ENCODE measurements at regions not wholly inside any gene's neighbourhood (a gene's known extent, or its start where the extent isn't known, plus 50 kb on each side); places are given as distances from the start of the nearest gene placed in this dataset.

DNA sequence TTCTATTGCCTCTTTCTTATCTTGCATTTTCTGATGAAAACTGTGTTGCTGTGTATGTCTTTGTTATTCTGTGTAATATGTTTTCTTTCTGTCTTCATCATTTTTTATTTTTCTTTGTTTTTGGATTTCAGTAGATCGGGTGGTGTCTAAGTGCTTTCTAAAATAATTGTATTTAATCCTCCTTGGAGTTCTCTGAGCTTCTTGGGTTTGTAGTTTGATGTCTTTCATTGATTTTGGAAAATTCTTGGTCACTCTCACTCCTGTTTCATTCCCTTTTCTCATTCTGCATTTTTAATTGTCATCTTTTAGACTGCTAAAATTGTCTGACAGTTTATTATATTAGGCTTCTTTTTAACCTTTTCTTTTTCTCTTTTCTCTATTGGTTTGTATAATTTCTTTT, 560.5 kb downstream of the IRX1 start:
- H3K27ac ChIP-seq (ENCODE audit: low read depth, low read length) = no peak overlapping the region
- H4K8ac ChIP-seq (ENCODE audit: low read depth, low read length) = no peak overlapping the region
- H2AK5ac ChIP-seq (ENCODE audit: low read length) = no peak overlapping the region
- H3K23ac ChIP-seq (ENCODE audit: low read length) = no peak overlapping the region
- no peaks in the 10 kb centered on the region for H3K36me3 ChIP-seq (ENCODE audit: control insufficient read depth, insufficient read depth, low read length)
- no peak overlapping the region for H3K4ac ChIP-seq (ENCODE audit: low read depth, low read length)
- no peaks in the 10 kb centered on the region for H3K79me1 ChIP-seq (ENCODE audit: low read length)
- H3K27me3 ChIP-seq (ENCODE audit: insufficient read depth, low read length, poor library complexity) = no peaks in the 10 kb centered on the region
- no peak overlapping the region for H2BK5ac ChIP-seq (ENCODE audit: low read length)
- no peak overlapping the region for H3K18ac ChIP-seq (ENCODE audit: low read length)
- no peak overlapping the region for H3K4me2 ChIP-seq (ENCODE audit: low read length)
- no peak overlapping the region for H3K56ac ChIP-seq (ENCODE audit: low read length)
- no peak overlapping the region for H3K4me3 ChIP-seq (ENCODE audit: low read length)
- no peak overlapping the region for H2BK120ac ChIP-seq (ENCODE audit: low read depth, low read length)
- H3K4me1 ChIP-seq (ENCODE audit: control insufficient read depth, low read depth, low read length) = no peaks in the 10 kb centered on the region
- H3K9ac ChIP-seq (ENCODE audit: low read length) = no peak overlapping the region
- no peak for DNase-seq
- H2BK15ac ChIP-seq (replicated peaks; ENCODE audit: low read depth) = no peak overlapping the region
- whole genome bisulfite sequencing (ENCODE audit: extremely low coverage, insufficient coverage, low lambda C conversion rate) = no CpG with 5 or more reads among the region's 1 CpG
- no peak overlapping the region for H4K5ac ChIP-seq (ENCODE audit: low read length)
- H3K79me2 ChIP-seq (ENCODE audit: control insufficient read depth, insufficient read depth, low read length) = no peaks in the 10 kb centered on the region

DNA sequence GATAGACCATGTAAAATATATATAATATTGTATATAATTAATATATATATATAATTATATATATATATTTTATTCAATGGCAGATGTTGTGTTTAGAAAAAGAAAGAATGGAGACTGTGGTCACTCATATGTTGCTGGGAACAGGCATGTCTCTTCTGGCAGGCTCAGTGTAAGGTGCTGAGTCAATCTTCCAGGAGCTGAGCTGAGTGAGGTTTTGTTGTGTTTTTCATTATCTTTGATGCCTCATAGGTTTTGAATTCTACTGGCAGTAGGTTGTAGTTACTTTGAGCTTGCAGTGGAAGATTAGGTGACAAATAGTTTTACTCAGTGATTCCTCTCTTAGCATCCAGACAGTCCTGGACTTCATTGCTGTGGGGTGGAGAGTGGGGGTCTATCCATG, 561.3 kb downstream of the IRX1 start:
- Histone ChIP-seq H3K18ac (ENCODE audit: low read length) (no peak overlapping the region), H3K36me3 (ENCODE audit: control insufficient read depth, insufficient read depth, low read length) (no peaks in the 10 kb centered on the region), H3K27ac (ENCODE audit: low read depth, low read length) (no peak overlapping the region), H3K9ac (ENCODE audit: low read length) (no peak overlapping the region), H2BK15ac (replicated peaks; ENCODE audit: low read depth) (no peak overlapping the region), H3K56ac (ENCODE audit: low read length) (no peak overlapping the region), H3K79me2 (ENCODE audit: control insufficient read depth, insufficient read depth, low read length) (no peaks in the 10 kb centered on the region), H3K23ac (ENCODE audit: low read length) (no peak overlapping the region), H2AK5ac (ENCODE audit: low read length) (no peak overlapping the region), H2BK5ac (ENCODE audit: low read length) (no peak overlapping the region), H4K8ac (ENCODE audit: low read depth, low read length) (no peak overlapping the region), H3K4me3 (ENCODE audit: low read length) (no peak overlapping the region), H3K79me1 (ENCODE audit: low read length) (no peaks in the 10 kb centered on the region), H3K4ac (ENCODE audit: low read depth, low read length) (no peak overlapping the region), H3K27me3 (ENCODE audit: insufficient read depth, low read length, poor library complexity) (no peaks in the 10 kb centered on the region), H2BK120ac (ENCODE audit: low read depth, low read length) (no peak overlapping the region), H3K4me1 (ENCODE audit: control insufficient read depth, low read depth, low read length) (no peaks in the 10 kb centered on the region), H3K4me2 (ENCODE audit: low read length) (no peak overlapping the region), H4K5ac (ENCODE audit: low read length) (no peak overlapping the region)
- DNase-seq = no peak

DNA sequence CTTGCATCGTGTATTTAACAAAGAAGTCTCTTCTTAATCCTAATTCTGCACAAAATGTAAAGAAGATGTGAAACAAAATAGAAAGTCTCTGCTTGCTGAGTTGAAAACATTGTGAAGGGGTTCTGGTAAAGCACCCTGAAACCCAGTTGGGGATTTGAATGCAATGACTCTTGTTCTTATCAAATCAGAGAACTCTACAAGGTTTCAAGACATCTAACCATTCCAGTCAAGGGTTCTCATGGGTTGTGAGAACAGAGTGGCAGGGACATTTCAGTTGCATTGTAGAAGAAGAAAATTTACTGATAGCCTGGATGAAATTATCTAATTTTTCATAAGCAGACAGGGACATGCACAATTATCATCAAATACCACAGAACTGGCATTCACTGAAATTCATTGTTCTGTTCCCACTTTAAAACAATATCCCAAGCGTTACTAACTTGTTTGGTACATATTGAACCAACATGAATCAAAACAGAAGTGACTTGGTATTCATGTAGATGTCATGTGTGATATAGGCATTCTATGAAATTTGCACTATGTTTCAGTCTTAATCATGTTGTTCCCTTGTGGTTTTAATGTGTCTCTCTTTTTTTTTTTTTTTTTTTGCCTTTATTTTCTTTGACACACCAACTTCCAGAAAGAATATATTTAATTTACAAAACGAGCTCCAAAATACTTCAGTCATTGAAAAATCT, 563.3 kb downstream of the IRX1 start:
- Histone ChIP-seq H3K36me3 (ENCODE audit: control insufficient read depth, insufficient read depth, low read length) (no peaks in the 10 kb centered on the region), H3K27me3 (ENCODE audit: insufficient read depth, low read length, poor library complexity) (no peaks in the 10 kb centered on the region), H3K56ac (ENCODE audit: low read length) (no peak overlapping the region), H2BK120ac (ENCODE audit: low read depth, low read length) (no peak overlapping the region), H2AK5ac (ENCODE audit: low read length) (no peak overlapping the region), H3K18ac (ENCODE audit: low read length) (no peak overlapping the region), H3K9ac (ENCODE audit: low read length) (no peak overlapping the region), H2BK15ac (replicated peaks; ENCODE audit: low read depth) (no peak overlapping the region), H3K27ac (ENCODE audit: low read depth, low read length) (no peak overlapping the region), H4K8ac (ENCODE audit: low read depth, low read length) (no peak overlapping the region), H3K4me2 (ENCODE audit: low read length) (no peak overlapping the region), H3K4me3 (ENCODE audit: low read length) (no peak overlapping the region), H3K79me1 (ENCODE audit: low read length) (no peaks in the 10 kb centered on the region), H3K79me2 (ENCODE audit: control insufficient read depth, insufficient read depth, low read length) (no peaks in the 10 kb centered on the region), H3K4me1 (ENCODE audit: control insufficient read depth, low read depth, low read length) (no peaks in the 10 kb centered on the region), H3K23ac (ENCODE audit: low read length) (no peak overlapping the region), H3K4ac (ENCODE audit: low read depth, low read length) (no peak overlapping the region), H2BK5ac (ENCODE audit: low read length) (no peak overlapping the region), H4K5ac (ENCODE audit: low read length) (no peak overlapping the region)
- no peak for DNase-seq
- no CpG with 5 or more reads among the region's 3 CpGs for WGBS (ENCODE audit: extremely low coverage, insufficient coverage, low lambda C conversion rate)

DNA sequence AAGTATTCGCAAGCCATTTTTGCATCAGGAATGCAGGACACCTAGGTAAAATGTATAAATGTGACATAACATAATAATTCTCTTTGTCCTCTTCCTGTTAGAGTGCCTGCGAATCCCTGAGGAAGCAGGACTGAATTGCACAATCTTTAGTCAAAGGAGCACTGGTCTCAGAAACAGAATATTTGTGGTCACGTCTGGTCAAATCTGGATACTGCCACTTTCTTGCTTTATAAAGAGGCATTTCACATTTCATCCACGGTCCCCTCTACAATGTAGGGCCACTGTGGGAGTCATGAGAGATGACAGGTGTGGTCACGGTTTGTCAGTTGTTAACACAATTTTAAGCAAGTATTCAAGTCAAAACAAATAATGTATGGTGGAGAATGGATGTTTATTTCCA, 564.0 kb downstream of the IRX1 start:
- no peak overlapping the region for H2AK5ac ChIP-seq (ENCODE audit: low read length)
- H3K9ac ChIP-seq (ENCODE audit: low read length) = no peak overlapping the region
- no peaks in the 10 kb centered on the region for H3K79me1 ChIP-seq (ENCODE audit: low read length)
- H3K56ac ChIP-seq (ENCODE audit: low read length) = no peak overlapping the region
- no peaks in the 10 kb centered on the region for H3K36me3 ChIP-seq (ENCODE audit: control insufficient read depth, insufficient read depth, low read length)
- no peaks in the 10 kb centered on the region for H3K79me2 ChIP-seq (ENCODE audit: control insufficient read depth, insufficient read depth, low read length)
- H2BK120ac ChIP-seq (ENCODE audit: low read depth, low read length) = no peak overlapping the region
- no peak overlapping the region for H3K23ac ChIP-seq (ENCODE audit: low read length)
- no peak for DNase-seq
- H4K8ac ChIP-seq (ENCODE audit: low read depth, low read length) = no peak overlapping the region
- no peaks in the 10 kb centered on the region for H3K4me1 ChIP-seq (ENCODE audit: control insufficient read depth, low read depth, low read length)
- H2BK5ac ChIP-seq (ENCODE audit: low read length) = no peak overlapping the region
- no peak overlapping the region for H3K4me2 ChIP-seq (ENCODE audit: low read length)
- no peak overlapping the region for H3K4me3 ChIP-seq (ENCODE audit: low read length)
- H3K4ac ChIP-seq (ENCODE audit: low read depth, low read length) = no peak overlapping the region
- no peak overlapping the region for H2BK15ac ChIP-seq (replicated peaks; ENCODE audit: low read depth)
- WGBS (ENCODE audit: extremely low coverage, insufficient coverage, low lambda C conversion rate) = no CpG with 5 or more reads among the region's 5 CpGs
- no peaks in the 10 kb centered on the region for H3K27me3 ChIP-seq (ENCODE audit: insufficient read depth, low read length, poor library complexity)
- H3K18ac ChIP-seq (ENCODE audit: low read length) = no peak overlapping the region
- H3K27ac ChIP-seq (ENCODE audit: low read depth, low read length) = no peak overlapping the region
- H4K5ac ChIP-seq (ENCODE audit: low read length) = no peak overlapping the region

DNA sequence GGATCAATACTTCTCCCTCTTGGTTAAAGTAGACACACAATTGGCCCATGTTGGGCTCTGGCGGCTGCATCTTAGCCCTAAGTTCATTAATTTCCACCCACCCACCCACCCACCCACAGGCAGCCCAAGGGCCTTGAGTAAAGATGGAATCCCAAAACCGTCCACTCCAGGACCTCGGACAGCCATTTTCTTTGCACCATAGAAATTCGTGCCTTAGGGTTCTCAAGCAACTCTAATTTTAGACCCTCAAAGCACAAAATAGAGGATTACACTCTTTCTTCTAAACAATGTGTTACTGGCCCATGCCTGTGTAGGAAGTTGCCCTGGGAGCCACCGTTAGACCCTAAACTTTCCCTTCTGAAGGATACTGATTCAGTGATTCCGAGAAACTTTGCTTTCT, 568.5 kb downstream of the IRX1 start:
- no peak overlapping the region for H4K5ac ChIP-seq (ENCODE audit: low read length)
- WGBS (ENCODE audit: extremely low coverage, insufficient coverage, low lambda C conversion rate) = no CpG with 5 or more reads among the region's 6 CpGs
- no peak overlapping the region for H3K56ac ChIP-seq (ENCODE audit: low read length)
- no peak overlapping the region for H3K18ac ChIP-seq (ENCODE audit: low read length)
- H3K27me3 ChIP-seq (ENCODE audit: insufficient read depth, low read length, poor library complexity) = no peaks in the 10 kb centered on the region
- no peak overlapping the region for H4K8ac ChIP-seq (ENCODE audit: low read depth, low read length)
- H3K4me2 ChIP-seq (ENCODE audit: low read length) = no peak overlapping the region
- no peak overlapping the region for H3K23ac ChIP-seq (ENCODE audit: low read length)
- no peak overlapping the region for H2BK5ac ChIP-seq (ENCODE audit: low read length)
- H2AK5ac ChIP-seq (ENCODE audit: low read length) = no peak overlapping the region
- H3K79me2 ChIP-seq (ENCODE audit: control insufficient read depth, insufficient read depth, low read length) = no peaks in the 10 kb centered on the region
- no peak overlapping the region for H2BK15ac ChIP-seq (replicated peaks; ENCODE audit: low read depth)
- no peaks in the 10 kb centered on the region for H3K36me3 ChIP-seq (ENCODE audit: control insufficient read depth, insufficient read depth, low read length)
- no peaks in the 10 kb centered on the region for H3K79me1 ChIP-seq (ENCODE audit: low read length)
- H3K4ac ChIP-seq (ENCODE audit: low read depth, low read length) = no peak overlapping the region
- no peak overlapping the region for H3K27ac ChIP-seq (ENCODE audit: low read depth, low read length)
- H2BK120ac ChIP-seq (ENCODE audit: low read depth, low read length) = no peak overlapping the region
- no peak overlapping the region for H3K9ac ChIP-seq (ENCODE audit: low read length)
- H3K4me1 ChIP-seq (ENCODE audit: control insufficient read depth, low read depth, low read length) = no peaks in the 10 kb centered on the region
- H3K4me3 ChIP-seq (ENCODE audit: low read length) = no peak overlapping the region
- no peak for DNase-seq

DNA sequence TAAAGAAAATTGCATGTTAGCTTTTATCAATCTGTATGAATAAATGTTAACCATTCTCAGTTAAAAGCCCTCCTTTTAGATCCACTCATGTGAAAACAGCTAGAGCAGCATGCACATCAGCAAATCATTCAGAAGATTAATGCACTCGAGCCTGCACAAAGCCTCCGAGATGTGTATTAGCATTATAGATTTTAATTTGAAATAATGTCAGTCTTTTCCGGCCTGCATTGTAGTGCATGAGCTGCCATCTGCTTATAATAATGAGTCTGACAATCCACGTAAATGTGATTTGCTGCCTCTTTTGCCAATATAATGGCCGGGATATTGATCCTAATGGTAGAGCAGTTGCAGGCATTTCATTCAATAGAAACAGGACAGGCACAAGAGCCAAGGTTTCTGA, 585.1 kb downstream of the IRX1 start:
- Histone ChIP-seq H2BK15ac (replicated peaks; ENCODE audit: low read depth) (no peak overlapping the region), H3K9ac (ENCODE audit: low read length) (no peak overlapping the region), H3K79me1 (ENCODE audit: low read length) (no peaks in the 10 kb centered on the region), H3K4me1 (ENCODE audit: control insufficient read depth, low read depth, low read length) (no peaks in the 10 kb centered on the region), H3K4me2 (ENCODE audit: low read length) (no peak overlapping the region), H3K23ac (ENCODE audit: low read length) (no peak overlapping the region), H4K5ac (ENCODE audit: low read length) (no peak overlapping the region), H3K27me3 (ENCODE audit: insufficient read depth, low read length, poor library complexity) (no peaks in the 10 kb centered on the region), H3K27ac (ENCODE audit: low read depth, low read length) (no peak overlapping the region), H2BK5ac (ENCODE audit: low read length) (no peak overlapping the region), H4K8ac (ENCODE audit: low read depth, low read length) (no peak overlapping the region), H3K4ac (ENCODE audit: low read depth, low read length) (no peak overlapping the region), H3K4me3 (ENCODE audit: low read length) (no peak overlapping the region), H2AK5ac (ENCODE audit: low read length) (no peak overlapping the region), H3K18ac (ENCODE audit: low read length) (no peak overlapping the region), H2BK120ac (ENCODE audit: low read depth, low read length) (no peak overlapping the region), H3K36me3 (ENCODE audit: control insufficient read depth, insufficient read depth, low read length) (no peaks in the 10 kb centered on the region), H3K56ac (ENCODE audit: low read length) (no peak overlapping the region), H3K79me2 (ENCODE audit: control insufficient read depth, insufficient read depth, low read length) (no peaks in the 10 kb centered on the region)
- DNase-seq = no peak
- WGBS (ENCODE audit: extremely low coverage, insufficient coverage, low lambda C conversion rate) = no CpG with 5 or more reads among the region's 5 CpGs
